G401.6 (cell line): ENCODE measurements at regions not wholly inside any gene's neighbourhood (a gene's known extent, or its start where the extent isn't known, plus 50 kb on each side); places are given as distances from the start of the nearest gene placed in this dataset.
"Not testable (repeated sequence)": the region's sequence is repeated elsewhere in the genome, so short reads cannot be mapped to it uniquely, and the experiment has no call there.

Experiments used
- FAIRE-seq: peaks from 2 replicates; lab custom pipeline; 2012; peaks lifted over from hg19 to GRCh38; lab: Jason Lieb, UNC

GRCh38 chr9:102506406-102506805, 488.7 kb upstream of the CYLC2 start:
- FAIRE-seq: no peak

- FAIRE-seq: no peak
Observed at GRCh38 chr9:102499468-102499867, 495.7 kb upstream of the CYLC2 start.

- no peak for FAIRE-seq
Observed at GRCh38 chr9:102497709-102498108, 497.4 kb upstream of the CYLC2 start.

GRCh38 chr9:102486976-102487375, 508.2 kb upstream of the CYLC2 start:
- FAIRE-seq: not testable (repeated sequence)

GRCh38 chr9:102483651-102484050, 511.5 kb upstream of the CYLC2 start:
- FAIRE-seq: no peak

GRCh38 chr9:102482776-102483175, 512.4 kb upstream of the CYLC2 start:
- no peak for FAIRE-seq

- FAIRE-seq: no peak
Observed at GRCh38 chr9:102479191-102479590, 515.9 kb upstream of the CYLC2 start.

GRCh38 chr9:102474357-102474756, 520.8 kb upstream of the CYLC2 start:
- FAIRE-seq: no peak

GRCh38 chr9:102469430-102469829, 525.7 kb upstream of the CYLC2 start:
- FAIRE-seq: not testable (repeated sequence)

GRCh38 chr9:102461156-102461819, 533.8 kb upstream of the CYLC2 start:
- FAIRE-seq: no peak

GRCh38 chr9:102459828-102460227, 535.3 kb upstream of the CYLC2 start:
- FAIRE-seq: no peak

- no peak for FAIRE-seq
Observed at GRCh38 chr9:102456562-102456961, 538.6 kb upstream of the CYLC2 start.

GRCh38 chr9:102445906-102446305, 549.2 kb upstream of the CYLC2 start:
- FAIRE-seq: no peak

- FAIRE-seq: no peak
Observed at GRCh38 chr9:102445181-102445747, 549.9 kb upstream of the CYLC2 start.

GRCh38 chr9:102439583-102439982, 555.5 kb upstream of the CYLC2 start:
- no peak for FAIRE-seq

- not testable (repeated sequence) for FAIRE-seq
Observed at GRCh38 chr9:102436599-102436998, 558.5 kb upstream of the CYLC2 start.

GRCh38 chr9:102435427-102435826, 559.7 kb upstream of the CYLC2 start:
- FAIRE-seq: no peak

- no peak for FAIRE-seq
Observed at GRCh38 chr9:102434545-102434944, 560.6 kb upstream of the CYLC2 start.

GRCh38 chr9:102428305-102428704, 566.8 kb upstream of the CYLC2 start:
- FAIRE-seq: no peak

GRCh38 chr9:102416251-102416650, 578.9 kb upstream of the CYLC2 start:
- not testable (repeated sequence) for FAIRE-seq

GRCh38 chr9:102405218-102405867, 589.8 kb upstream of the CYLC2 start:
- no peak for FAIRE-seq

- no peak for FAIRE-seq
Observed at GRCh38 chr9:102403514-102403913, 591.6 kb upstream of the CYLC2 start.

GRCh38 chr9:102398205-102398604, 596.9 kb upstream of the CYLC2 start:
- no peak for FAIRE-seq

- FAIRE-seq: not testable (repeated sequence)
Observed at GRCh38 chr9:102385620-102386019, 609.5 kb upstream of the CYLC2 start.
